HepG2 (cell line): ENCODE measurements at regions not wholly inside any gene's neighbourhood (a gene's known extent, or its start where the extent isn't known, plus 50 kb on each side); places are given as distances from the start of the nearest gene placed in this dataset.

Source experiments
- ATAC-seq: fragments of 200-7000 bp; cut with Tn5 transposase; 3 replicates; pipeline ENCODE4 v1.9.1; 2020; ENCODE audit warnings: mild to moderate bottlenecking, moderate library complexity
- BruUV-seq: library from RNA; stranded (reverse); fragments of 400-500 nt; replicated peaks from 2 replicates; lab custom pipeline; 2021; lab: Mats Ljungman, UMichigan
- CTCF ChIA-PET: fragments of 300-600 bp; formaldehyde crosslinking; extraction: SDS; loops from one replicate; lab custom pipeline; 2021; ENCODE audit warnings: low total read pairs, inconsistent platforms, low intra/inter-chr PET ratio; lab: Yijun Ruan, JAX
- POLR2A ChIA-PET: fragments of 350-600 bp; sonication (Branson Sonifier 250); formaldehyde crosslinking; loops from one replicate; lab custom pipeline; 2020; ENCODE audit warnings: antibody characterized with exemption, inconsistent platforms; lab: Yijun Ruan, JAX
- DNase-seq: peaks from one replicate; pipeline ENCODE4 v3.0.0-alpha.2; 2015; ENCODE audit warnings: low spot score
- FAIRE-seq: peaks from 3 replicates; lab custom pipeline; 2011; peaks lifted over from hg19 to GRCh38; lab: Jason Lieb, UNC
- H2AFZ ChIP-seq: one replicate; pipeline ENCODE4 v1.6.1; 2011; ENCODE audit warnings: low read length, inconsistent platforms
- H3K27ac ChIP-seq: fragments of 300-600 bp; 3 replicates; pipeline ENCODE4 v1.8.0; 2011; ENCODE audit warnings: mixed run types, mild to moderate bottlenecking, mixed read lengths, low read length, inconsistent platforms; ENCODE audit not compliant: insufficient read depth; ENCODE audit errors: extremely low read length
- H3K27me3 ChIP-seq, 2 experiments: fragments of 200-600 bp in 1 of 2; 2 replicates in 1 of 2; 3 replicates in 1 of 2; pipeline versions ENCODE4 v1.6.0 to v1.8.0; 2011; ENCODE audit warnings: low read length in 2 of 2, mild to moderate bottlenecking in 2 of 2, moderate library complexity in 2 of 2, inconsistent platforms in 1 of 2; ENCODE audit not compliant: insufficient read depth in 2 of 2, control insufficient read depth in 1 of 2
- H3K36me3 ChIP-seq, 2 experiments: fragments of 200-600 bp in 1 of 2; replicated peaks in 1 of 2; 2 replicates in 1 of 2; 3 replicates in 1 of 2; pipeline versions ENCODE4 v1.5.1 to v1.8.0; 2011; ENCODE audit warnings: low read length in 2 of 2, inconsistent platforms in 1 of 2; ENCODE audit not compliant: insufficient read depth in 2 of 2, control insufficient read depth in 1 of 2
- H3K4me1 ChIP-seq: 2 replicates; pipeline ENCODE4 v1.5.1; 2012; ENCODE audit warnings: low read length, inconsistent platforms; ENCODE audit not compliant: insufficient read depth
- H3K4me2 ChIP-seq: 2 replicates; pipeline ENCODE4 v1.6.0; 2011; ENCODE audit warnings: low read depth, low read length, inconsistent platforms
- H3K4me3 ChIP-seq, 3 experiments: fragments of 200-600 bp in 1 of 3; sonication (generic), shearing (Covaris generic) in 1 of 3; replicated peaks in 1 of 3; 2 replicates each; pipeline ENCODE4 v1.5.1; 2011 to 2016; ENCODE audit warnings: low read length in 3 of 3, inconsistent platforms in 2 of 3, low read depth in 2 of 3, mild to moderate bottlenecking in 2 of 3, control low read depth in 1 of 3, mixed read lengths in 1 of 3; ENCODE audit not compliant: insufficient read depth in 1 of 3
- H3K79me2 ChIP-seq: one replicate; pipeline ENCODE4 v1.6.1; 2011; ENCODE audit warnings: low read length, inconsistent platforms; ENCODE audit not compliant: insufficient read depth
- H3K9ac ChIP-seq: 2 replicates; pipeline ENCODE4 v1.6.0; 2011; ENCODE audit warnings: mild to moderate bottlenecking, low read depth, low read length, inconsistent platforms; ENCODE audit not compliant: insufficient read depth
- H3K9me3 ChIP-seq: 2 replicates; pipeline ENCODE4 v1.5.1; 2012; ENCODE audit warnings: mild to moderate bottlenecking, low read length
- H4K20me1 ChIP-seq: 2 replicates; pipeline ENCODE4 v1.6.0; 2011; ENCODE audit warnings: inconsistent platforms, mild to moderate bottlenecking, low read length, moderate library complexity; ENCODE audit not compliant: insufficient read depth
- ARID5B ChIP-seq: IDR thresholded peaks from 2 replicates; pipeline ENCODE4 v1.4.0; 2020; ENCODE audit warnings: mild to moderate bottlenecking, missing genetic modification reagents
- CHCHD3 ChIP-seq: sonication (generic); formaldehyde crosslinking; IDR thresholded peaks from 2 replicates; pipeline ENCODE4 v1.8.0; 2022; ENCODE audit warnings: mild to moderate bottlenecking, missing genetic modification reagents, moderate library complexity
- KAT8 ChIP-seq: IDR thresholded peaks from 2 replicates; pipeline ENCODE4 v1.6.1; 2016; ENCODE audit warnings: missing genetic modification reagents, missing compliant biosample characterization
- KDM4B ChIP-seq: sonication (generic); formaldehyde crosslinking; IDR thresholded peaks from 2 replicates; pipeline ENCODE4 v1.4.0; 2020; ENCODE audit warnings: missing genetic modification reagents
- LRRFIP1 ChIP-seq: sonication (generic); formaldehyde crosslinking; conservative IDR thresholded peaks from 2 replicates; pipeline ENCODE4 v1.4.0; 2020; ENCODE audit warnings: missing genetic modification reagents
- MBD4 ChIP-seq: IDR thresholded peaks from 2 replicates; pipeline ENCODE4 v1.6.1; 2012; ENCODE audit warnings: low read length, inconsistent platforms, borderline replicate concordance
- MXD3 ChIP-seq: IDR thresholded peaks from 2 replicates; pipeline ENCODE4 v1.6.1; 2016; ENCODE audit warnings: mild to moderate bottlenecking, missing biosample characterization, missing genetic modification reagents
- NR0B2 ChIP-seq: sonication (generic); formaldehyde crosslinking; IDR thresholded peaks from 2 replicates; pipeline ENCODE4 v1.4.0; 2020; ENCODE audit warnings: mild to moderate bottlenecking, missing genetic modification reagents
- POLR2AphosphoS2 ChIP-seq: IDR thresholded peaks from 2 replicates; pipeline ENCODE4 v1.6.1; 2011; ENCODE audit warnings: low read depth, low read length, improper control_type of control experiment
- RAD21 ChIP-seq: fragments of 450-650 bp; formaldehyde crosslinking; IDR thresholded peaks from 2 replicates; pipeline ENCODE4 v1.5.0; 2020; ENCODE audit warnings: mild to moderate bottlenecking
- THRA ChIP-seq: sonication (generic); formaldehyde crosslinking; IDR thresholded peaks from 2 replicates; pipeline ENCODE4 v1.4.0; 2020; ENCODE audit warnings: missing genetic modification reagents, borderline replicate concordance
- ZNF800 ChIP-seq: sonication (generic); formaldehyde crosslinking; IDR thresholded peaks from 2 replicates; pipeline ENCODE4 v1.4.0; 2020; ENCODE audit warnings: missing genetic modification reagents
- ZNF841 ChIP-seq: sonication (generic); formaldehyde crosslinking; IDR thresholded peaks from 2 replicates; pipeline ENCODE4 v1.8.1; 2023; ENCODE audit warnings: missing genetic modification reagents, borderline replicate concordance
- WGBS: methylation state at CpG from one replicate; pipeline ENCODE4 v1.1.6; 2017; ENCODE audit warnings: low lambda C conversion rate; 5-methylcytosine and 5-hydroxymethylcytosine counted together
- in situ Hi-C: cut with HindIII; loops from 2 replicates; pipeline ENCODE4 v1.10.0; 2017; ENCODE audit warnings: low pct_unique_long_range_greater_than_20kb; ENCODE audit not compliant: extremely low pct_ligation_motif_present
- intact Hi-C: fragments of 100-400 bp; cut with micrococcal nuclease; formaldehyde crosslinking; loops from one replicate; pipeline ENCODE4 v1.10.0; 2022; ENCODE audit not compliant: unreplicated experiment

GRCh38 chr3:193912621-193913178 lies 223.2 kb upstream of the HES1 start:
- no peak for TF ChIP-seq LRRFIP1 (CRISPR knock-in tag)
- no peak for TF ChIP-seq KDM4B (CRISPR knock-in tag)
- TF ChIP-seq ZNF800 (CRISPR knock-in tag), result no peak
- no peak for TF ChIP-seq NR0B2 (CRISPR knock-in tag)
- TF ChIP-seq THRA (CRISPR knock-in tag), result no peak
- TF ChIP-seq MXD3 (CRISPR knock-in tag), result no peak
- TF ChIP-seq RAD21 (CRISPR knock-in tag), result no peak
- no peak for TF ChIP-seq POLR2AphosphoS2
- TF ChIP-seq ARID5B (CRISPR knock-in tag), result no peak
- no peak for TF ChIP-seq KAT8
- TF ChIP-seq ZNF841 (CRISPR knock-in tag), result no peak
- no peak for TF ChIP-seq MBD4
- TF ChIP-seq CHCHD3 (CRISPR knock-in tag), result no peak
- no peak overlapping the region for H2AFZ ChIP-seq
- FAIRE-seq, result no peak

More at GRCh38 chr3:193912621-193913178, 223.2 kb upstream of the HES1 start:
- H3K4me2 ChIP-seq, result no peak overlapping the region
- 18% methylated on average over 2 of the region's 2 CpGs for WGBS
- H3K27me3 ChIP-seq, result peaks cover 0 to 3% of the 10 kb centered on the region in 2 experiments; a peak in 3 of 5 replicates
- no peaks in the 10 kb centered on the region for H3K79me2 ChIP-seq
- DNase-seq (no peak), ATAC-seq (no peak)
- ChIA-PET CTCF (no interaction called here), POLR2A (no interaction called here)
- peaks cover 9% of the 10 kb centered on the region; the same call in 1 of the 2 replicates for H3K9me3 ChIP-seq
- H3K4me3 ChIP-seq, result no peak overlapping the region
- peaks cover 9% of the 10 kb centered on the region; the same call in 1 of the 2 replicates for H3K4me1 ChIP-seq
- intact Hi-C loops, result loop anchor here (10.0 kb wide), 1 partner anchor 1578 kb away; no protein-coding TSS in a partner anchor
- H3K27ac ChIP-seq, result no peak overlapping the region
- H3K36me3 ChIP-seq, result no peaks in the 10 kb centered on the region
- BruUV-seq, result no TSS peak
- H3K9ac ChIP-seq, result no peak overlapping the region
- H4K20me1 ChIP-seq, result no peaks in the 10 kb centered on the region
- in situ Hi-C loops, result no loop called here
